ENCODE measurements at regions not wholly inside any gene's neighbourhood (a gene's known extent, or its start where the extent isn't known, plus 50 kb on each side); places are given as distances from the start of the nearest gene placed in this dataset.

- Mint-ChIP-seq H3K27ac (no peak overlapping the region), H3K4me1 (peaks cover 3% of the 10 kb centered on the region), H3K4me3 (no peak overlapping the region), H3K9me3 (no peaks in the 10 kb centered on the region), H3K36me3 (ENCODE audit: low read depth) (no peaks in the 10 kb centered on the region), H3K27me3 (no peaks in the 10 kb centered on the region)
- intact Hi-C loops (cut with micrococcal nuclease), result no loop called here
- DNase-seq, result no peak
Measured at GRCh38 chr12:93315907-93316622, 61.7 kb upstream of the NUDT4 start.

- H3K4me3 Mint-ChIP-seq, result no peak overlapping the region
- H3K27ac Mint-ChIP-seq, result no peak overlapping the region
- no peaks in the 10 kb centered on the region for H3K27me3 Mint-ChIP-seq
- no peak for DNase-seq
- H3K9me3 Mint-ChIP-seq, result no peaks in the 10 kb centered on the region
- no peaks in the 10 kb centered on the region for H3K36me3 Mint-ChIP-seq (ENCODE audit: low read depth)
- peaks cover 3% of the 10 kb centered on the region for H3K4me1 Mint-ChIP-seq
- intact Hi-C loops (cut with micrococcal nuclease), result no loop called here
Measured at GRCh38 chr12:93316623-93316971, 61.1 kb upstream of the NUDT4 start.

- no peaks in the 10 kb centered on the region for H3K9me3 Mint-ChIP-seq
- no peak overlapping the region for H3K27ac Mint-ChIP-seq
- no peak for DNase-seq
- H3K4me1 Mint-ChIP-seq, result peaks cover 3% of the 10 kb centered on the region
- H3K4me3 Mint-ChIP-seq, result no peak overlapping the region
- no peaks in the 10 kb centered on the region for H3K36me3 Mint-ChIP-seq (ENCODE audit: low read depth)
- no peaks in the 10 kb centered on the region for H3K27me3 Mint-ChIP-seq
- intact Hi-C loops (cut with micrococcal nuclease), result no loop called here
Measured at GRCh38 chr12:93317227-93317626, 60.5 kb upstream of the NUDT4 start.

GRCh38 chr12:93318720-93319522 lies 58.8 kb upstream of the NUDT4 start:
- H3K4me3 Mint-ChIP-seq, result no peak overlapping the region
- intact Hi-C loops (cut with micrococcal nuclease), result no loop called here
- no peaks in the 10 kb centered on the region for H3K27me3 Mint-ChIP-seq
- H3K36me3 Mint-ChIP-seq (ENCODE audit: low read depth), result no peaks in the 10 kb centered on the region
- no peak for DNase-seq
- peaks cover 5% of the 10 kb centered on the region for H3K4me1 Mint-ChIP-seq
- no peak overlapping the region for H3K27ac Mint-ChIP-seq
- H3K9me3 Mint-ChIP-seq, result no peaks in the 10 kb centered on the region

GRCh38 chr12:93319523-93320050 lies 58.1 kb upstream of the NUDT4 start:
- intact Hi-C loops (cut with micrococcal nuclease), result no loop called here
- H3K4me1 Mint-ChIP-seq, result peaks cover 5% of the 10 kb centered on the region
- H3K4me3 Mint-ChIP-seq, result no peak overlapping the region
- DNase-seq, result no peak
- no peaks in the 10 kb centered on the region for H3K27me3 Mint-ChIP-seq
- no peaks in the 10 kb centered on the region for H3K36me3 Mint-ChIP-seq (ENCODE audit: low read depth)
- H3K27ac Mint-ChIP-seq, result no peak overlapping the region
- H3K9me3 Mint-ChIP-seq, result no peaks in the 10 kb centered on the region

GRCh38 chr12:93322784-93323183 lies 54.9 kb upstream of the NUDT4 start:
- intact Hi-C loops (cut with micrococcal nuclease), result no loop called here
- H3K4me1 Mint-ChIP-seq, result peaks cover 2% of the 10 kb centered on the region
- no peaks in the 10 kb centered on the region for H3K36me3 Mint-ChIP-seq (ENCODE audit: low read depth)
- H3K4me3 Mint-ChIP-seq, result no peak overlapping the region
- no peaks in the 10 kb centered on the region for H3K27me3 Mint-ChIP-seq
- H3K9me3 Mint-ChIP-seq, result no peaks in the 10 kb centered on the region
- no peak for DNase-seq
- H3K27ac Mint-ChIP-seq, result no peak overlapping the region

- H3K27me3 Mint-ChIP-seq, result no peaks in the 10 kb centered on the region
- H3K4me3 Mint-ChIP-seq, result no peak overlapping the region
- H3K4me1 Mint-ChIP-seq, result peaks cover 2% of the 10 kb centered on the region
- H3K9me3 Mint-ChIP-seq, result no peaks in the 10 kb centered on the region
- intact Hi-C loops (cut with micrococcal nuclease), result no loop called here
- H3K36me3 Mint-ChIP-seq (ENCODE audit: low read depth), result no peaks in the 10 kb centered on the region
- no peak overlapping the region for H3K27ac Mint-ChIP-seq
- no peak for DNase-seq
Measured at GRCh38 chr12:93323625-93324329, 53.9 kb upstream of the NUDT4 start.

- intact Hi-C loops (cut with micrococcal nuclease), result no loop called here
- no peak overlapping the region for H3K4me3 Mint-ChIP-seq
- H3K4me1 Mint-ChIP-seq, result peaks cover 2% of the 10 kb centered on the region
- H3K27me3 Mint-ChIP-seq, result no peaks in the 10 kb centered on the region
- H3K27ac Mint-ChIP-seq, result no peak overlapping the region
- no peak for DNase-seq
- H3K9me3 Mint-ChIP-seq, result no peaks in the 10 kb centered on the region
- H3K36me3 Mint-ChIP-seq (ENCODE audit: low read depth), result no peaks in the 10 kb centered on the region
Measured at GRCh38 chr12:93325855-93326254, 51.9 kb upstream of the NUDT4 start.

All from activated CD4-positive, alpha-beta T cell treated with anti-CD3 and anti-CD28 coated beads, Interleukin-2, amount 10 ng/mL, durations not matched to agents 24 days and 14 days (primary cell).